Gastroesophageal sphincter (tissue), 3 donors: ENCODE measurements at regions not wholly inside any gene's neighbourhood (a gene's known extent, or its start where the extent isn't known, plus 50 kb on each side); places are given as distances from the start of the nearest gene placed in this dataset.

ENCODE experiments used
- CTCF ChIP-seq, 4 experiments: fragments of 200-600 bp in 2 of 4; fragments of 450-650 bp in 2 of 4; sonication (generic) in 1 of 4; IDR thresholded peaks; one replicate each; pipeline ENCODE4 v1.5.1; 2017 to 2019; ENCODE audit warnings: antibody characterized with exemption in 4 of 4, mild to moderate bottlenecking in 2 of 4, moderate library complexity in 2 of 4
- EP300 ChIP-seq: sonication (generic); formaldehyde crosslinking; IDR thresholded peaks from one replicate; pipeline ENCODE4 v1.6.1; 2017; ENCODE audit warnings: antibody characterized with exemption, mild to moderate bottlenecking
- POLR2A ChIP-seq, 2 donors: fragments of 450-650 bp; IDR thresholded peaks; one replicate each; pipeline ENCODE4 v1.6.1; 2017; ENCODE audit warnings: antibody characterized with exemption in 2 of 2, mild to moderate bottlenecking in 2 of 2, moderate library complexity in 1 of 2

GRCh38 chr15:93278006-93278405 lies 189.0 kb upstream of the RGMA start:
- no peak for TF ChIP-seq POLR2A (IDR thresholded peaks at IDR 0.05)
- no peak for TF ChIP-seq CTCF (IDR thresholded peaks at IDR 0.05)
- TF ChIP-seq EP300 = no peak
